HepG2 (cell line): ENCODE measurements at regions not wholly inside any gene's neighbourhood (a gene's known extent, or its start where the extent isn't known, plus 50 kb on each side); places are given as distances from the start of the nearest gene placed in this dataset.

Source experiments
- ATAC-seq: fragments of 200-7000 bp; cut with Tn5 transposase; 3 replicates; pipeline ENCODE4 v1.9.1; 2020; ENCODE audit warnings: mild to moderate bottlenecking, moderate library complexity
- BruUV-seq: library from RNA; stranded (reverse); fragments of 400-500 nt; replicated peaks from 2 replicates; lab custom pipeline; 2021; lab: Mats Ljungman, UMichigan
- CTCF ChIA-PET: fragments of 300-600 bp; formaldehyde crosslinking; extraction: SDS; loops from one replicate; lab custom pipeline; 2021; ENCODE audit warnings: low total read pairs, inconsistent platforms, low intra/inter-chr PET ratio; lab: Yijun Ruan, JAX
- POLR2A ChIA-PET: fragments of 350-600 bp; sonication (Branson Sonifier 250); formaldehyde crosslinking; loops from one replicate; lab custom pipeline; 2020; ENCODE audit warnings: antibody characterized with exemption, inconsistent platforms; lab: Yijun Ruan, JAX
- DNase-seq: peaks from one replicate; pipeline ENCODE4 v3.0.0-alpha.2; 2015; ENCODE audit warnings: low spot score
- FAIRE-seq: peaks from 3 replicates; lab custom pipeline; 2011; peaks lifted over from hg19 to GRCh38; lab: Jason Lieb, UNC
- H2AFZ ChIP-seq: one replicate; pipeline ENCODE4 v1.6.1; 2011; ENCODE audit warnings: low read length, inconsistent platforms
- H3K27ac ChIP-seq: fragments of 300-600 bp; 3 replicates; pipeline ENCODE4 v1.8.0; 2011; ENCODE audit warnings: mixed run types, mild to moderate bottlenecking, mixed read lengths, low read length, inconsistent platforms; ENCODE audit not compliant: insufficient read depth; ENCODE audit errors: extremely low read length
- H3K27me3 ChIP-seq, 2 experiments: fragments of 200-600 bp in 1 of 2; 2 replicates in 1 of 2; 3 replicates in 1 of 2; pipeline versions ENCODE4 v1.6.0 to v1.8.0; 2011; ENCODE audit warnings: low read length in 2 of 2, mild to moderate bottlenecking in 2 of 2, moderate library complexity in 2 of 2, inconsistent platforms in 1 of 2; ENCODE audit not compliant: insufficient read depth in 2 of 2, control insufficient read depth in 1 of 2
- H3K36me3 ChIP-seq, 2 experiments: fragments of 200-600 bp in 1 of 2; replicated peaks in 1 of 2; 2 replicates in 1 of 2; 3 replicates in 1 of 2; pipeline versions ENCODE4 v1.5.1 to v1.8.0; 2011; ENCODE audit warnings: low read length in 2 of 2, inconsistent platforms in 1 of 2; ENCODE audit not compliant: insufficient read depth in 2 of 2, control insufficient read depth in 1 of 2
- H3K4me1 ChIP-seq: 2 replicates; pipeline ENCODE4 v1.5.1; 2012; ENCODE audit warnings: low read length, inconsistent platforms; ENCODE audit not compliant: insufficient read depth
- H3K4me2 ChIP-seq: 2 replicates; pipeline ENCODE4 v1.6.0; 2011; ENCODE audit warnings: low read depth, low read length, inconsistent platforms
- H3K4me3 ChIP-seq, 3 experiments: fragments of 200-600 bp in 1 of 3; sonication (generic), shearing (Covaris generic) in 1 of 3; replicated peaks in 1 of 3; 2 replicates each; pipeline ENCODE4 v1.5.1; 2011 to 2016; ENCODE audit warnings: low read length in 3 of 3, inconsistent platforms in 2 of 3, low read depth in 2 of 3, mild to moderate bottlenecking in 2 of 3, control low read depth in 1 of 3, mixed read lengths in 1 of 3; ENCODE audit not compliant: insufficient read depth in 1 of 3
- H3K79me2 ChIP-seq: one replicate; pipeline ENCODE4 v1.6.1; 2011; ENCODE audit warnings: low read length, inconsistent platforms; ENCODE audit not compliant: insufficient read depth
- H3K9ac ChIP-seq: 2 replicates; pipeline ENCODE4 v1.6.0; 2011; ENCODE audit warnings: mild to moderate bottlenecking, low read depth, low read length, inconsistent platforms; ENCODE audit not compliant: insufficient read depth
- H3K9me3 ChIP-seq: 2 replicates; pipeline ENCODE4 v1.5.1; 2012; ENCODE audit warnings: mild to moderate bottlenecking, low read length
- H4K20me1 ChIP-seq: 2 replicates; pipeline ENCODE4 v1.6.0; 2011; ENCODE audit warnings: inconsistent platforms, mild to moderate bottlenecking, low read length, moderate library complexity; ENCODE audit not compliant: insufficient read depth
- CENPT ChIP-seq: sonication (generic); formaldehyde crosslinking; IDR thresholded peaks from 2 replicates; pipeline ENCODE4 v1.8.0; 2022; ENCODE audit warnings: low read depth, mild to moderate bottlenecking, moderate library complexity, missing genetic modification reagents
- CREB1 ChIP-seq, 2 experiments: fragments of 450-650 bp in 1 of 2; IDR thresholded peaks; 2 replicates each; pipeline ENCODE4 v1.6.1; 2016 to 2017; ENCODE audit warnings: control low read depth in 1 of 2, mild to moderate bottlenecking in 1 of 2, missing compliant biosample characterization in 1 of 2, missing genetic modification characterization in 1 of 2
- FOXC1 ChIP-seq: sonication (generic); formaldehyde crosslinking; IDR thresholded peaks from 2 replicates; pipeline ENCODE4 v1.8.0; 2022; ENCODE audit warnings: mild to moderate bottlenecking, missing genetic modification reagents, borderline replicate concordance
- PAXIP1 ChIP-seq: sonication (generic); formaldehyde crosslinking; conservative IDR thresholded peaks from 2 replicates; pipeline ENCODE4 v1.4.0; 2020; ENCODE audit warnings: mild to moderate bottlenecking, missing genetic modification reagents, moderate library complexity
- PLRG1 ChIP-seq: fragments of 450-650 bp; conservative IDR thresholded peaks from 2 replicates; pipeline ENCODE4 v1.6.1; 2016
- RFX5 ChIP-seq: IDR thresholded peaks from 2 replicates; pipeline ENCODE4 v1.6.1; 2011; ENCODE audit warnings: low read depth, low read length, improper control_type of control experiment
- THAP11 ChIP-seq: IDR thresholded peaks from 2 replicates; pipeline ENCODE4 v1.6.1; 2016; ENCODE audit warnings: missing biosample characterization, missing genetic modification reagents
- ZBTB26 ChIP-seq: IDR thresholded peaks from 2 replicates; pipeline ENCODE4 v1.6.1; 2016; ENCODE audit warnings: missing compliant biosample characterization, missing genetic modification reagents, borderline replicate concordance
- ZNF329 ChIP-seq: sonication (generic); formaldehyde crosslinking; IDR thresholded peaks from 2 replicates; pipeline ENCODE4 v1.9.0; 2021; ENCODE audit warnings: low read depth, mild to moderate bottlenecking, missing genetic modification reagents
- WGBS: methylation state at CpG from one replicate; pipeline ENCODE4 v1.1.6; 2017; ENCODE audit warnings: low lambda C conversion rate; 5-methylcytosine and 5-hydroxymethylcytosine counted together
- in situ Hi-C: cut with HindIII; loops from 2 replicates; pipeline ENCODE4 v1.10.0; 2017; ENCODE audit warnings: low pct_unique_long_range_greater_than_20kb; ENCODE audit not compliant: extremely low pct_ligation_motif_present
- intact Hi-C: fragments of 100-400 bp; cut with micrococcal nuclease; formaldehyde crosslinking; loops from one replicate; pipeline ENCODE4 v1.10.0; 2022; ENCODE audit not compliant: unreplicated experiment

GRCh38 chr6:147909640-147910039, 401.1 kb downstream of the SAMD5 start:
- Histone ChIP-seq H3K4me1 (no peaks in the 10 kb centered on the region), H3K36me3 (no peaks in the 10 kb centered on the region), H4K20me1 (no peaks in the 10 kb centered on the region), H3K27me3 (no peaks in the 10 kb centered on the region), H3K9ac (no peak overlapping the region), H3K4me3 (no peak overlapping the region), H3K4me2 (no peak overlapping the region), H3K79me2 (no peaks in the 10 kb centered on the region), H3K27ac (no peak overlapping the region), H2AFZ (no peak overlapping the region), H3K9me3 (no peaks in the 10 kb centered on the region)
- in situ Hi-C loops (no loop called here), intact Hi-C loops (no loop called here)
- 63% methylated on average over 7 of the region's 7 CpGs for whole genome bisulfite sequencing
- no TSS peak for BruUV-seq
- POLR2A ChIA-PET = no interaction called here
- TF ChIP-seq ZBTB26 = no peak
- no peak for TF ChIP-seq FOXC1
- TF ChIP-seq PAXIP1 (CRISPR knock-in tag) = no peak
- FAIRE-seq (no peak), ATAC-seq (no peak), DNase-seq (no peak)
- CTCF ChIA-PET = no interaction called here

- H3K9me3 ChIP-seq = no peaks in the 10 kb centered on the region
- no peak overlapping the region for H3K4me2 ChIP-seq
- no TSS peak for BruUV-seq
- H4K20me1 ChIP-seq = no peaks in the 10 kb centered on the region
- in situ Hi-C loops = no loop called here
- FAIRE-seq (no peak), ATAC-seq (no peak), DNase-seq (no peak)
- POLR2A ChIA-PET = no interaction called here
- H3K79me2 ChIP-seq = no peaks in the 10 kb centered on the region
- WGBS = 52% methylated on average over 9 of the region's 9 CpGs
- no peak overlapping the region for H3K27ac ChIP-seq
- intact Hi-C loops = no loop called here
- H3K4me3 ChIP-seq = no peak overlapping the region
- H3K27me3 ChIP-seq = no peaks in the 10 kb centered on the region
- H3K4me1 ChIP-seq = no peaks in the 10 kb centered on the region
- TF ChIP-seq CREB1 (IDR thresholded peaks at IDR 0.05) (peak; percentile 74), CREB1 (CRISPR knock-in tag; IDR thresholded peaks at IDR 0.05) (no peak), CENPT (CRISPR knock-in tag) (no peak), THAP11 (CRISPR knock-in tag) (no peak), RFX5 (peak; percentile 80), PLRG1 (no peak), ZNF329 (CRISPR knock-in tag) (no peak)
- no peaks in the 10 kb centered on the region for H3K36me3 ChIP-seq
- no peak overlapping the region for H3K9ac ChIP-seq
- CTCF ChIA-PET = no interaction called here
- H2AFZ ChIP-seq = no peak overlapping the region
Observed at GRCh38 chr6:147910281-147910680, 401.8 kb downstream of the SAMD5 start.
